MM.1S (cell line): ENCODE measurements at regions not wholly inside any gene's neighbourhood (a gene's known extent, or its start where the extent isn't known, plus 50 kb on each side); places are given as distances from the start of the nearest gene placed in this dataset.

ENCODE experiments used
- EZH2 ChIP-seq: fragments of 300-600 bp; sonication (generic); optimal IDR thresholded peaks from 2 replicates; pipeline ENCODE3; 2017; ENCODE audit warnings: low read depth, mild to moderate bottlenecking, antibody characterized with exemption, low read length, mixed read lengths
- EZH2phosphoT487 ChIP-seq: fragments of 300-600 bp; sonication (generic); IDR thresholded peaks from 2 replicates; pipeline ENCODE4 v1.6.1; 2018; ENCODE audit warnings: antibody characterized with exemption, low read length
- TF ChIP-seq, protein P1 (sequence below): fragments of 300-600 bp; sonication (generic); IDR thresholded peaks from 2 replicates; pipeline ENCODE4 v1.5.1; 2016; ENCODE audit warnings: antibody characterized with exemption, low read length, mixed read lengths

DNA sequence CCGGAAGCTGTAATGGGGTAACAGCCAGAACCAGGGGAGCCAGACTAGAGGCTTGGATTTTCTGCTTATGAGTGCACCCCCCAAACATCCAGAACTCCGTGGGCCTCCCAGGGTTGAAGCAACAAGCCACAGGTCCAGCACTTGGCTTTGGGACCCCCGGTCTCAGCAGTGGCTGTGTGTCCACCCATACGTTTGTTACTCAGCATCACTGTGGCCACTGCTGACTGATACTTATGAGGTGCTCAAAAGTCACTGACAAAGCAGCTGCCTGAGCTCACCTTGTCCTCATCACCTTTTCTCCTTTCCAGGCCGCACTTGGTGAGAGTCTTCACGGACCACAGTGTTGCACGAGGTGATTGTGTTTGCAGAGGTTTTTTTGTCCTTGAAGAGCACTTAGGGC, 145.6 kb upstream of the RFLNA start:
- TF ChIP-seq EZH2phosphoT487 (no peak), EZH2 (no peak)
- TF ChIP-seq, protein P1, sequence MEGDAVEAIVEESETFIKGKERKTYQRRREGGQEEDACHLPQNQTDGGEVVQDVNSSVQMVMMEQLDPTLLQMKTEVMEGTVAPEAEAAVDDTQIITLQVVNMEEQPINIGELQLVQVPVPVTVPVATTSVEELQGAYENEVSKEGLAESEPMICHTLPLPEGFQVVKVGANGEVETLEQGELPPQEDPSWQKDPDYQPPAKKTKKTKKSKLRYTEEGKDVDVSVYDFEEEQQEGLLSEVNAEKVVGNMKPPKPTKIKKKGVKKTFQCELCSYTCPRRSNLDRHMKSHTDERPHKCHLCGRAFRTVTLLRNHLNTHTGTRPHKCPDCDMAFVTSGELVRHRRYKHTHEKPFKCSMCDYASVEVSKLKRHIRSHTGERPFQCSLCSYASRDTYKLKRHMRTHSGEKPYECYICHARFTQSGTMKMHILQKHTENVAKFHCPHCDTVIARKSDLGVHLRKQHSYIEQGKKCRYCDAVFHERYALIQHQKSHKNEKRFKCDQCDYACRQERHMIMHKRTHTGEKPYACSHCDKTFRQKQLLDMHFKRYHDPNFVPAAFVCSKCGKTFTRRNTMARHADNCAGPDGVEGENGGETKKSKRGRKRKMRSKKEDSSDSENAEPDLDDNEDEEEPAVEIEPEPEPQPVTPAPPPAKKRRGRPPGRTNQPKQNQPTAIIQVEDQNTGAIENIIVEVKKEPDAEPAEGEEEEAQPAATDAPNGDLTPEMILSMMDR: no peak
